ENCODE measurements at regions not wholly inside any gene's neighbourhood (a gene's known extent, or its start where the extent isn't known, plus 50 kb on each side); places are given as distances from the start of the nearest gene placed in this dataset.

DNA sequence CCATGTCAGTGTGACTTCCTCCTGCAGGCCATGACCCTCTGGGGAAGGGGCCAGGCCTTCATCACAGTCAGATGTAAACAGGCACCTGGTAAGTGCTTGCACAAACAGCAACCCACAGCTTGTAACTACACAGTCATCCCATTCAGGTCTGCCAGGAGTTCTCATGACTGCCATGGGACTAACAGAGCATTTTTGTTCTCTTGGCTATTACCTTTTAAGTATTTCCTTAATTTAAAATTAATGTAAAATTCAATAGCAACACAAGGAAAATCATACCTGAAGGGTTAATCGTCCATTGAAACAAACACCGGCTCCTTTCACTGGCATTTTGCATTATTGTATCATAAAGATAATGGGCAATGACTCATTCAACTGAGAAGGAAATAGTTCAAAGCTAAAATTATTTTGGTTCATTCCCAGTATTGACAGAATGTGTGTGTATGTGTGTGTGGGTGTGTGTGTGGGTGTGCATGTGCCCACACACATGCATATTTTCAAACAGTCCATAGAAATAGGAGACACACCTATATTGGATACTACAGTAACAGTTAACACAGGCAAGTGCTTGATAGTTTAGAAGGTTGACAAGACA lies 307.9 kb downstream of the WDR11 start:
- Histone ChIP-seq H3K36me3 (replicated peaks) (no peaks in the 10 kb centered on the region), H3K27ac (no peak overlapping the region), H3K4me3 (ENCODE audit: low read depth, low read length) (no peak overlapping the region), H3K27me3 (replicated peaks) (no peaks in the 10 kb centered on the region)
- DNase-seq = no peak
- TF ChIP-seq, protein P1, sequence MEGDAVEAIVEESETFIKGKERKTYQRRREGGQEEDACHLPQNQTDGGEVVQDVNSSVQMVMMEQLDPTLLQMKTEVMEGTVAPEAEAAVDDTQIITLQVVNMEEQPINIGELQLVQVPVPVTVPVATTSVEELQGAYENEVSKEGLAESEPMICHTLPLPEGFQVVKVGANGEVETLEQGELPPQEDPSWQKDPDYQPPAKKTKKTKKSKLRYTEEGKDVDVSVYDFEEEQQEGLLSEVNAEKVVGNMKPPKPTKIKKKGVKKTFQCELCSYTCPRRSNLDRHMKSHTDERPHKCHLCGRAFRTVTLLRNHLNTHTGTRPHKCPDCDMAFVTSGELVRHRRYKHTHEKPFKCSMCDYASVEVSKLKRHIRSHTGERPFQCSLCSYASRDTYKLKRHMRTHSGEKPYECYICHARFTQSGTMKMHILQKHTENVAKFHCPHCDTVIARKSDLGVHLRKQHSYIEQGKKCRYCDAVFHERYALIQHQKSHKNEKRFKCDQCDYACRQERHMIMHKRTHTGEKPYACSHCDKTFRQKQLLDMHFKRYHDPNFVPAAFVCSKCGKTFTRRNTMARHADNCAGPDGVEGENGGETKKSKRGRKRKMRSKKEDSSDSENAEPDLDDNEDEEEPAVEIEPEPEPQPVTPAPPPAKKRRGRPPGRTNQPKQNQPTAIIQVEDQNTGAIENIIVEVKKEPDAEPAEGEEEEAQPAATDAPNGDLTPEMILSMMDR (IDR thresholded peaks at IDR 0.05; ENCODE audit: low read depth, low read length, missing control alignments) = no peak
- in situ Hi-C loops (cut with HindIII; ENCODE audit: low pct_ligation_motif_present, low sequenced_read_pairs) = no loop called here

DNA sequence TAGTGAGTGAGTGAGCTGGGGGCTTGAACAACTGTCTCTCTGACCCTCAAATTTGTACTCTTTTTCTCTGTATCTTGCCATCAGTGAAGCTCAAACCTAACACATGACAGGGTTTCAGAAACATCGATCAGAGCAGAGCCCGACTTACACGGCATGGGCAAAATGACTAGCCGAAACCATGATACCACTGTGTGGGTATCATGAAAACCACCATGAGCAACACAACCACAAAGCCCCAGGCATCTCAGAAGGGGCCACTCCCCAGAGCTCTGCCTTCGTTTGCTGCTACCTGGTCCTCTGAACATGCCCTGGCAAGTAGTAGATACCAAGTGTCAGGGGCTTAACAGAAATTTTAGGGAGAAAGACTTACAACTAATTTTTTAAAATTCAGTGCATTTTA lies 308.5 kb downstream of the WDR11 start:
- no peak overlapping the region for H3K4me3 ChIP-seq (ENCODE audit: low read depth, low read length)
- TF ChIP-seq, protein P1 (IDR thresholded peaks at IDR 0.05; ENCODE audit: low read depth, low read length, missing control alignments) = no peak
- H3K36me3 ChIP-seq (replicated peaks) = no peaks in the 10 kb centered on the region
- H3K27me3 ChIP-seq (replicated peaks) = no peaks in the 10 kb centered on the region
- no peak for DNase-seq
- in situ Hi-C loops (cut with HindIII; ENCODE audit: low pct_ligation_motif_present, low sequenced_read_pairs) = no loop called here
- no peak overlapping the region for H3K27ac ChIP-seq

DNA sequence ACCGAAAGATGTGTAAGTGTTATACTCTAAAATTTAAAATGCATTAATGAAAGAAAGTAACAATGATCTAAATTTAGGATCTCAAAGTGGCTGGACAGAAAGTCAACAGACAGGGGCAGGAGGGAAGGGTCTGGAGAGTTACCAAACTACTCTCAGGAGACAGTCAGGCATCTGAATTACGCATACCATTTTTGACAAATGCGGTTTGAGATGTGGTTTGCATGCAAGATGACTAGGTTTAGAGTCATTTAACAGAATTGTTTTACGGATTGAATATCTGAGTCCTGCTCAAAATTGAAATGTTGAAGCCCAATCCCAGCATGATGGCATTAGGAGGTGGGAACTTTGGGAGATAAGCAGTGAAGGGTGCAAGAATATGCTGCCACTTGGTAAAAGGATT lies 314.1 kb downstream of the WDR11 start:
- no peak overlapping the region for H3K27ac ChIP-seq
- no peak overlapping the region for H3K4me3 ChIP-seq (ENCODE audit: low read depth, low read length)
- TF ChIP-seq, protein P1 (IDR thresholded peaks at IDR 0.05; ENCODE audit: low read depth, low read length, missing control alignments) = no peak
- H3K36me3 ChIP-seq (replicated peaks) = no peaks in the 10 kb centered on the region
- H3K27me3 ChIP-seq (replicated peaks) = no peaks in the 10 kb centered on the region
- in situ Hi-C loops (cut with HindIII; ENCODE audit: low pct_ligation_motif_present, low sequenced_read_pairs) = no loop called here
- peak; percentile 0 for DNase-seq

DNA sequence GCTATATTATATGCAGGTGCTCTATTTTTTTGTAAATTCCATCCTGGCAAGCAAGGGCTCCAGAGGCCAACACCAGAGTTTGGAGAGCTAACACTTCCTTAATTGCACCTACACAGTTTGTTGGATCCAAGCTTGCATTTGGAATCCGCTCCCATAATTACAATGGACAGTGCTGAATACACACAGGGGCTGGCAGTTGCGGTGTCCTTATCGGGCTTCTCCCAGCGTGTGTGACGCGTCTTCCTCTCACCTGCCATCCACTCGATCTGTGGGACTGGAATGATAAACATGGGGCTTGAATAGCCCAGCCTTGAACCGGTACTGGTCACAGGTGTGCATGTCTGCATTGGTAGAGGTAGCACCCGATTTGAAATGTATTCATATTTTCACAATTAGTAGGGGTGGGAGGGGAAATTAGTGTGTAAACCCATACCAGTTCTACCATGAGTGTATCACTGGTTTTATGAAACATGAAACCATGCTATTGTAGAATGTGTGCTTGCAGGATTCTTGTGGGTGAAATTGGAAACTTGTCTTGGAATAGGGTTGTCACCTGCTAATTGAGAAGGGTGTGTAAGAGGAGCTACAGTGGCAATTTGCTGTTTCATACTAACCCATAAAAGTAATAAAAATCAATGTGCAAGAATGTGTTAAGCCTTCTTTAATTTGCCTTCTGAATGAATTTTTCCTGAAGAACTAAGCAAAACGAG lies 316.5 kb downstream of the WDR11 start:
- in situ Hi-C loops (cut with HindIII; ENCODE audit: low pct_ligation_motif_present, low sequenced_read_pairs) = no loop called here
- Histone ChIP-seq H3K27ac (no peak overlapping the region), H3K36me3 (replicated peaks) (no peaks in the 10 kb centered on the region), H3K27me3 (replicated peaks) (no peaks in the 10 kb centered on the region), H3K4me3 (ENCODE audit: low read depth, low read length) (no peak overlapping the region)
- no peak for DNase-seq
- TF ChIP-seq, protein P1 (IDR thresholded peaks at IDR 0.05; ENCODE audit: low read depth, low read length, missing control alignments) = no peak

DNA sequence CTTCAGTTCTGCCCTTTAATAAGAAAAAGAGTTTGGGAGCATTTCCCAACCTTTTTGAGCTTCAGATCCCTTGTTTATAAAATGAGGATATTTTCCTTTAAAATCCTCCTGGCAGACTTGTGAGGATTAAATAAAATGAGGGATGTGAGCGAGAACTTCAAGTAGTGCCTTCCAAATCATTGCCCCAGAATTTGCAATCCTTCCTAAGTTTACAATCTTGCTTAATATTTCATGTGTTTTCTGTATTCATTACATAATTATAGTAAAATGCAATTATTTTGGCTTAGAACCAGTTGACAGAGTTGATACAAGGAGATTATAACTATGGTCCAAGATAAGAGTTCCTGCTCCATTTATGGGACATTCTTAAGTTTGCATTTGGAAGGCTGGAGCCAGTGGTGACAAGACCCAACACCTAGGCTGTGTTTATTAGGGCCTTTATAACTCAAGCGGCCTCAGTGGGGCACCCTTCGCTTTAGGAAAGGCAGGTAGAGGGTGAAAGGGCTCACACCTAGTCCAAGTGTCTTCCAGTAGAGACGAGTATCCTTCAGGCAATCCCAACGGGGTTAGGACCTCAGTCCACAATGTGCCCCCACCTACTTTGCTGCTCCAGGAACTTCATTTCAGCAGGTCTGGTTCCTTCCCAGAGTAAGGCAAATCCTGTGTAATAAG lies 317.5 kb downstream of the WDR11 start:
- no peak overlapping the region for H3K4me3 ChIP-seq (ENCODE audit: low read depth, low read length)
- no peaks in the 10 kb centered on the region for H3K36me3 ChIP-seq (replicated peaks)
- no peak overlapping the region for H3K27ac ChIP-seq
- no peaks in the 10 kb centered on the region for H3K27me3 ChIP-seq (replicated peaks)
- TF ChIP-seq, protein P1 (IDR thresholded peaks at IDR 0.05; ENCODE audit: low read depth, low read length, missing control alignments) = no peak
- DNase-seq = no peak
- in situ Hi-C loops (cut with HindIII; ENCODE audit: low pct_ligation_motif_present, low sequenced_read_pairs) = no loop called here
